Osteocyte (in vitro differentiated cells): ENCODE measurements at regions not wholly inside any gene's neighbourhood (a gene's known extent, or its start where the extent isn't known, plus 50 kb on each side); places are given as distances from the start of the nearest gene placed in this dataset.

Experiments
- DNase-seq: peaks from one replicate; pipeline ENCODE4 v3.0.0; 2021; ENCODE audit warnings: mixed read lengths; ENCODE audit not compliant: unreplicated experiment; ENCODE audit errors: extremely low spot score
- H3K27ac Mint-ChIP-seq: one replicate; pipeline ENCODE4 v1.8.0; 2021; ENCODE audit warnings: mild to moderate bottlenecking, mixed read lengths; ENCODE audit not compliant: unreplicated experiment
- H3K27me3 Mint-ChIP-seq: one replicate; pipeline ENCODE4 v1.8.0; 2021; ENCODE audit warnings: mixed read lengths; ENCODE audit not compliant: unreplicated experiment
- H3K36me3 Mint-ChIP-seq: one replicate; pipeline ENCODE4 v1.8.0; 2021; ENCODE audit warnings: mixed read lengths; ENCODE audit not compliant: unreplicated experiment
- H3K4me1 Mint-ChIP-seq: one replicate; pipeline ENCODE4 v1.8.0; 2021; ENCODE audit warnings: mixed read lengths; ENCODE audit not compliant: unreplicated experiment
- H3K4me3 Mint-ChIP-seq: one replicate; pipeline ENCODE4 v1.8.0; 2021; ENCODE audit warnings: mild to moderate bottlenecking, moderate library complexity, mixed read lengths; ENCODE audit not compliant: unreplicated experiment
- H3K9me3 Mint-ChIP-seq: one replicate; pipeline ENCODE4 v1.8.0; 2021; ENCODE audit warnings: mixed read lengths; ENCODE audit not compliant: unreplicated experiment
- CTCF ChIP-seq: fragments of 200-600 bp; sonication (generic); IDR thresholded peaks from 2 replicates; pipeline ENCODE4 v1.5.0; 2021; ENCODE audit warnings: antibody characterized with exemption, mild to moderate bottlenecking, moderate library complexity

GRCh38 chr1:101153692-101154091, 83.1 kb upstream of the S1PR1 start:
- no peak overlapping the region for H3K27ac Mint-ChIP-seq

GRCh38 chr1:101152633-101153032, 84.2 kb upstream of the S1PR1 start:
- Mint-ChIP-seq H3K4me1 (no peaks in the 10 kb centered on the region), H3K27ac (no peak overlapping the region), H3K9me3 (no peaks in the 10 kb centered on the region), H3K4me3 (no peak overlapping the region), H3K27me3 (peaks cover 4% of the 10 kb centered on the region), H3K36me3 (no peaks in the 10 kb centered on the region)
- DNase-seq: no peak
- no peak for TF ChIP-seq CTCF

More at GRCh38 chr1:101153692-101154091, 83.1 kb upstream of the S1PR1 start:
- no peaks in the 10 kb centered on the region for H3K4me1 Mint-ChIP-seq
- peaks cover 9% of the 10 kb centered on the region for H3K27me3 Mint-ChIP-seq
- H3K9me3 Mint-ChIP-seq: no peaks in the 10 kb centered on the region
- DNase-seq: no peak
- H3K4me3 Mint-ChIP-seq: no peak overlapping the region
- H3K36me3 Mint-ChIP-seq: no peaks in the 10 kb centered on the region
- no peak for TF ChIP-seq CTCF

GRCh38 chr1:101151286-101151685, 85.5 kb upstream of the S1PR1 start:
- Mint-ChIP-seq H3K4me1 (no peaks in the 10 kb centered on the region), H3K27ac (no peak overlapping the region), H3K4me3 (no peak overlapping the region), H3K9me3 (no peaks in the 10 kb centered on the region), H3K27me3 (no peaks in the 10 kb centered on the region), H3K36me3 (no peaks in the 10 kb centered on the region)
- TF ChIP-seq CTCF: no peak
- DNase-seq: no peak

GRCh38 chr1:101150670-101151069, 86.1 kb upstream of the S1PR1 start:
- no peak for TF ChIP-seq CTCF
- Mint-ChIP-seq H3K4me1 (no peaks in the 10 kb centered on the region), H3K27ac (no peak overlapping the region), H3K36me3 (no peaks in the 10 kb centered on the region), H3K4me3 (no peak overlapping the region), H3K9me3 (no peaks in the 10 kb centered on the region), H3K27me3 (no peaks in the 10 kb centered on the region)
- no peak for DNase-seq

GRCh38 chr1:101150266-101150665, 86.6 kb upstream of the S1PR1 start:
- Mint-ChIP-seq H3K4me1 (no peaks in the 10 kb centered on the region), H3K4me3 (no peak overlapping the region), H3K27me3 (no peaks in the 10 kb centered on the region), H3K36me3 (no peaks in the 10 kb centered on the region), H3K27ac (no peak overlapping the region), H3K9me3 (no peaks in the 10 kb centered on the region)
- no peak for DNase-seq
- TF ChIP-seq CTCF: no peak
